ENCODE measurements at regions not wholly inside any gene's neighbourhood (a gene's known extent, or its start where the extent isn't known, plus 50 kb on each side); places are given as distances from the start of the nearest gene placed in this dataset.

DNA sequence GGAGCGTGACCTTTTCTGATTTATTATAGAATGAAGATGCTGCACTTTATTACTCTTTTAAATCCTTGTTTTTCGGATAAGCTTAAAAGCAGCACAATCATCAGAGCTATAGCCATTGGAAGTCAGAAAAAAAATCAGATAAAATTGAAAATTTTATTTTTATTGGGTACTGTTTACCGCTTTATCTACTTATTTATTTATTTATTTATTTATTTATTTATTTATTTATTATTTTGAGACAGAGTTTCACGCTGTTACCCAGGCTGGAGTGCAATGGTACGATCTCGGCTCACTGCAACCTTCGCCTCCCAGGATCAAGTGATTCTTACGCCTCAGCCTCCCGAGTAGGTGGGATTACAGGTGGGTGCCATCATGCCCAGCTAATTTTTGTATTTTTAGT is 83.1 kb upstream of the CHRM3 start:
- TF ChIP-seq ZFP30 (CRISPR knock-in tag; IDR thresholded peaks at IDR 0.05) (no peak), BACH2 (CRISPR knock-in tag; IDR thresholded peaks at IDR 0.05; ENCODE audit: borderline replicate concordance) (no peak), OSR1 (CRISPR knock-in tag; IDR thresholded peaks at IDR 0.05) (no peak), RARB (CRISPR knock-in tag; IDR thresholded peaks at IDR 0.05) (no peak)

Data from SK-N-SH treated with all-trans-retinoic acid at 6 μM for 48 hours (cell line).